Bronchial epithelial cell (primary cell): ENCODE measurements at regions not wholly inside any gene's neighbourhood (a gene's known extent, or its start where the extent isn't known, plus 50 kb on each side); places are given as distances from the start of the nearest gene placed in this dataset.

Experiments used
- DNase-seq: peaks from one replicate; pipeline ENCODE4 v3.0.0-alpha.2; 2010; ENCODE audit warnings: low read depth
- FAIRE-seq: peaks from 2 replicates; lab custom pipeline; 2011; peaks lifted over from hg19 to GRCh38; lab: Jason Lieb, UNC
- H3K27me3 ChIP-seq: 2 replicates; pipeline ENCODE4 v1.5.1; 2011; ENCODE audit warnings: low read length; ENCODE audit not compliant: control insufficient read depth, insufficient read depth
- H3K36me3 ChIP-seq: 2 replicates; pipeline ENCODE4 v1.5.1; 2011; ENCODE audit warnings: low read length; ENCODE audit not compliant: control insufficient read depth, insufficient read depth
- H3K4me3 ChIP-seq: 2 replicates; pipeline ENCODE4 v1.5.1; 2011; ENCODE audit warnings: mild to moderate bottlenecking, low read depth, low read length, control low read depth
- TF ChIP-seq, protein P1 (sequence below): IDR thresholded peaks from 2 replicates; pipeline ENCODE4 v1.5.1; 2011; ENCODE audit warnings: mild to moderate bottlenecking, moderate library complexity, low read length, control low read depth, inconsistent platforms; ENCODE audit not compliant: insufficient read depth, severe bottlenecking

DNA sequence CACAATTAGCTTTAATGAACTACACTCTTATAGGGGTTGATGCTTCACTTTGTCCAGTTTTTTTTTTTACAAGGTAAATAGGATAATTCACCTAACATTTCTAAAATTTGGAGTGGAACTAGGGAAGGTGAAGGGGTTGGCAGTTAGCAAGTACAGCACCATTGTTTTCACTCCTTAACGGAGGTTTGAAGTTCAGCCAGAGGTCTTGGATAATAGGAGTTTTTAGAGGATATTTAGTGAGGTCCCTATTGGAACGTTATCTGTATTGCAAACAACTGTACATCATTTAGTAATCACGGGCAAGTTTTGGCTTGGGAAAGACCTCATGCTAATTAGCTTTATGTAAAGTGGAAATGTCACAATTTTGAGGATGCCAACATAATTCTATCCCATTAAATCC lies 52.3 kb upstream of the TBX18 start:
- FAIRE-seq (no peak), DNase-seq (no peak)
- TF ChIP-seq, protein P1, sequence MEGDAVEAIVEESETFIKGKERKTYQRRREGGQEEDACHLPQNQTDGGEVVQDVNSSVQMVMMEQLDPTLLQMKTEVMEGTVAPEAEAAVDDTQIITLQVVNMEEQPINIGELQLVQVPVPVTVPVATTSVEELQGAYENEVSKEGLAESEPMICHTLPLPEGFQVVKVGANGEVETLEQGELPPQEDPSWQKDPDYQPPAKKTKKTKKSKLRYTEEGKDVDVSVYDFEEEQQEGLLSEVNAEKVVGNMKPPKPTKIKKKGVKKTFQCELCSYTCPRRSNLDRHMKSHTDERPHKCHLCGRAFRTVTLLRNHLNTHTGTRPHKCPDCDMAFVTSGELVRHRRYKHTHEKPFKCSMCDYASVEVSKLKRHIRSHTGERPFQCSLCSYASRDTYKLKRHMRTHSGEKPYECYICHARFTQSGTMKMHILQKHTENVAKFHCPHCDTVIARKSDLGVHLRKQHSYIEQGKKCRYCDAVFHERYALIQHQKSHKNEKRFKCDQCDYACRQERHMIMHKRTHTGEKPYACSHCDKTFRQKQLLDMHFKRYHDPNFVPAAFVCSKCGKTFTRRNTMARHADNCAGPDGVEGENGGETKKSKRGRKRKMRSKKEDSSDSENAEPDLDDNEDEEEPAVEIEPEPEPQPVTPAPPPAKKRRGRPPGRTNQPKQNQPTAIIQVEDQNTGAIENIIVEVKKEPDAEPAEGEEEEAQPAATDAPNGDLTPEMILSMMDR = no peak
- Histone ChIP-seq H3K36me3 (no peaks in the 10 kb centered on the region), H3K4me3 (no peak overlapping the region), H3K27me3 (no peaks in the 10 kb centered on the region)

DNA sequence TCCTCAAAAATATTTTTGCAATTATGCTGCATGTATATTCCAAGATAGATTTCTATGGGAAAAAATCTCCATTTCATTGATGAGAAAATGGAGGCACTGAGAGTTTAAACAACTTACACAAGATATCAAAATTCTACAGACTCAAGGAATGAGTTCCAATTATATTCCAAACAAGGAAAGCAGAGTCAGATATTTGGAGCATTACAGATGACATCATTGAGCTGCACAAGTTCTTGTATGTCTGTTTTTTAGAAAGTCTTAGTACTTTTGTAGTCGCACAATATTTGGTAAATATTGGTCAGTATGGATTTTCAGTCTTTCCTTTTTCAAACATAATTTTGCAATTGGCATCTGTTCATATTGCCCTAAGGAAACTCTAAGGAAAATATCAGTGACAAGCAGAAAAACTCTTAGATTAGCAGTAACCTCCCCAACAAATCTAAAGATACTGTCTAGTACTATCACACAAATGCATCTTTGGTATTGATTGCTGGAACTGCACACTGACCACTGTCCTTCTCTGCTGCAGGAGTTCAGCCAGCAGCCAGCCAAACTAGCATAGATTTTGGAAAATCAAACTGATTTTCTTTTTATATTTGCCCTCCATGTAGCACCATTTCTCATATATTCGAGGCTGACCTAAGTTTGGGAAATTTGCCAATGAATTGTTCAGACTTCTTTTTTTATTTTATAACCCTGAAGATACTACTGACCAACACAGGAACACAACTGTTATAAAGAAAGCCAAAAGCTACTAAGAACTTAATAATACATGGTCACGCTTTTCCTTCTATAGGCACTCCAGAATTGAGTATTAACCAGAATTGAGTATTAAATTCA lies 51.7 kb upstream of the TBX18 start:
- H3K4me3 ChIP-seq = no peak overlapping the region
- no peak for DNase-seq
- no peaks in the 10 kb centered on the region for H3K36me3 ChIP-seq
- TF ChIP-seq, protein P1 = no peak
- no peak for FAIRE-seq
- no peaks in the 10 kb centered on the region for H3K27me3 ChIP-seq
